T-helper 2 cell treated with Interferon-gamma antibody and Interleukin-4, amounts not matched to agents 5 μg/mL and 100 μg/mL, for 36 hours (primary cell): ENCODE measurements at regions not wholly inside any gene's neighbourhood (a gene's known extent, or its start where the extent isn't known, plus 50 kb on each side); places are given as distances from the start of the nearest gene placed in this dataset.
"Not testable (repeated sequence)": the region's sequence is repeated elsewhere in the genome, so short reads cannot be mapped to it uniquely, and the experiment has no call there.

Experiments used
- DNase-seq: peaks from one replicate; pipeline ENCODE4 v3.0.0; 2021; ENCODE audit warnings: low spot score
- H3K27ac Mint-ChIP-seq: one replicate; pipeline ENCODE4 v1.8.0; 2021; ENCODE audit warnings: mild to moderate bottlenecking, mixed read lengths
- H3K27me3 Mint-ChIP-seq: one replicate; pipeline ENCODE4 v1.8.0; 2021; ENCODE audit warnings: low read depth, mixed read lengths
- H3K36me3 Mint-ChIP-seq: one replicate; pipeline ENCODE4 v1.8.0; 2021; ENCODE audit warnings: low read depth, mixed read lengths
- H3K4me1 Mint-ChIP-seq: one replicate; pipeline ENCODE4 v1.8.0; 2021; ENCODE audit warnings: low read depth, mixed read lengths
- H3K4me3 Mint-ChIP-seq: one replicate; pipeline ENCODE4 v1.8.0; 2022; ENCODE audit warnings: mild to moderate bottlenecking, moderate library complexity, mixed read lengths
- H3K9me3 Mint-ChIP-seq: one replicate; pipeline ENCODE4 v1.8.0; 2021; ENCODE audit warnings: mixed read lengths

GRCh38 chr2:84057917-84058560 is 401.0 kb downstream of the SUCLG1 start:
- no peak for DNase-seq
- no peak overlapping the region for H3K4me3 Mint-ChIP-seq
- H3K36me3 Mint-ChIP-seq = no peaks in the 10 kb centered on the region
- H3K9me3 Mint-ChIP-seq = no peaks in the 10 kb centered on the region
- no peaks in the 10 kb centered on the region for H3K27me3 Mint-ChIP-seq
- no peaks in the 10 kb centered on the region for H3K4me1 Mint-ChIP-seq
- no peak overlapping the region for H3K27ac Mint-ChIP-seq

GRCh38 chr2:84055816-84056215 is 403.3 kb downstream of the SUCLG1 start:
- no peak for DNase-seq
- no peak overlapping the region for H3K4me3 Mint-ChIP-seq
- no peak overlapping the region for H3K27ac Mint-ChIP-seq
- no peaks in the 10 kb centered on the region for H3K36me3 Mint-ChIP-seq
- no peaks in the 10 kb centered on the region for H3K9me3 Mint-ChIP-seq
- no peaks in the 10 kb centered on the region for H3K27me3 Mint-ChIP-seq
- no peaks in the 10 kb centered on the region for H3K4me1 Mint-ChIP-seq

DNA sequence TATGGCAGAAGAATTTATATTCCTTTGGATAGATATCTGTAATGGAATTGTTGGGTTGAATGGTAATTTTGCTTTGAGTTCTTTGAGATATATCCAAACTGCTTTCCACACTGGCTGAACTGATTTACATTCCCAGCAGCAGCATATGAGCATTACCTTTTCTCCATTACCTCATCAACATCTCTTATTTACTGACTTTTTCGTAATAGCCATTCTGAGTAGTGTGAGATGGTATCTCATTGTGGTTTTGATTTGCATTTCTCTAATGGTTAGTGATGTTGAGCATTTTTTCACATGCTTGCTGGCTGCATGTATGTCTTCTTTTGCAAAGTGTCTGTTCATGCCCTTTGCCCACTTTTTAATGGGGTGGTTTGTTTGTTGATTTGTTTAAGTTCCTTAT is 404.5 kb downstream of the SUCLG1 start:
- H3K4me3 Mint-ChIP-seq, H3K9me3 Mint-ChIP-seq, H3K27ac Mint-ChIP-seq, H3K36me3 Mint-ChIP-seq, DNase-seq, H3K27me3 Mint-ChIP-seq, H3K4me1 Mint-ChIP-seq: not testable (repeated sequence)

DNA sequence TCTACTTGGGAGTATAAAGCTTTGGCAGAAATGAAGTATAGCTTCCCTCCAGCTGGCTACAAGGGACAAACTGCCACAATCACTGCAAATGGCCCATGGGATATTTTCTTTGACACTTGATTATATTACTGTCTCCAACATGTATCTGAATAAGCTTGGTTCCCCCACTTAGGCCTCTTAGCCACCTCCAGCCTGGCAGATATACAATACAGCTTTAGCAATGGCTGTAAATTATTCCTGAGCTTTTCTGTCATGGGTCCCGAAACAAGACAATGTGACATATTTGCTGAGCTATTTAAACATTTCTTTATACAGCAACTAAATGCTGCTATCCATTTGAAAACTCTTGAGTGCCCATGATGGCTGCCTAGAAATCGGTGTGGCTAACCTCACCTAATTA is 406.2 kb downstream of the SUCLG1 start:
- Mint-ChIP-seq H3K9me3 (no peaks in the 10 kb centered on the region), H3K4me1 (no peaks in the 10 kb centered on the region)
- DNase-seq = no peak

DNA sequence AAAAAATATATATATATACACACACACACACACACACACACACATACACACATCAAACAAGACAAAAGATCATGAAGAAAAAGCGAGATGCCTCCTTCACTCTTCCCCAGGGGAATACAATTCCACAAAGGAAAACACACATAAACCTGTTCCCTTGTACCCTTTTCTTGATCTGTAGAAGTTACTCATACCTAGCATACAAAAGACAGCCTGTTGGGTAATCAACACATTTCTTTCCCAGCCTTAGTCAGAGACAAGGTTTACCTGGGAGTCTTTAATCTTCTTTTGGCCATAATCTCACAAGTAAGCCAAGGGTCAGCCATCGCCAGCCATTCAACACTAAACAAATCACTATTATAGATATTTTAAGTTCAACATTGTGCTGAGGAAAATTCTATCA is 407.0 kb downstream of the SUCLG1 start:
- Mint-ChIP-seq H3K27ac (no peak overlapping the region), H3K4me3 (no peak overlapping the region), H3K4me1 (no peaks in the 10 kb centered on the region), H3K27me3 (no peaks in the 10 kb centered on the region), H3K36me3 (no peaks in the 10 kb centered on the region), H3K9me3 (no peaks in the 10 kb centered on the region)
- DNase-seq = no peak

More for the DNA sequence above, 406.2 kb downstream of the SUCLG1 start:
- Mint-ChIP-seq H3K4me3 (no peak overlapping the region), H3K27me3 (no peaks in the 10 kb centered on the region), H3K36me3 (no peaks in the 10 kb centered on the region), H3K27ac (no peak overlapping the region)

DNA sequence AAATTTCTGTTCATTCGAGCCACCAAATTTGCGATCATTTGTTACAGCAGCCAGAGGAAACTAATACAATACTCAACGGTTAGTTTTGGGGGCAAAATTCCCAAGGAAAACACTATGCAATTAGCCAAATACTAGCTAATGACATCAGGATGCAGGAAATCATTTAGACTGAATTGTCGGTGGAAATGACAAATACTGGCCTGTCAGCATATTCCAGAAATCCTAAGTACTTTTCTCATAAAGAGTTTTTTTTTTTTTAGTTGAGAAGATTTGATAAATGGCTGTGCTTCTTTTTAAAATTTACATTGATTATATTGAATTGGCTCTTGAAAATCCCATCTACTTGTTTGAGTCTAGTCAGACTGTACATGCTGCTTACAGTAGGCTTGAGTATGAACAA is 410.1 kb downstream of the SUCLG1 start:
- no peaks in the 10 kb centered on the region for H3K9me3 Mint-ChIP-seq
- DNase-seq = no peak
- no peaks in the 10 kb centered on the region for H3K4me1 Mint-ChIP-seq
- H3K4me3 Mint-ChIP-seq = no peak overlapping the region
- H3K36me3 Mint-ChIP-seq = no peaks in the 10 kb centered on the region
- H3K27ac Mint-ChIP-seq = no peak overlapping the region
- H3K27me3 Mint-ChIP-seq = peaks cover 2% of the 10 kb centered on the region

DNA sequence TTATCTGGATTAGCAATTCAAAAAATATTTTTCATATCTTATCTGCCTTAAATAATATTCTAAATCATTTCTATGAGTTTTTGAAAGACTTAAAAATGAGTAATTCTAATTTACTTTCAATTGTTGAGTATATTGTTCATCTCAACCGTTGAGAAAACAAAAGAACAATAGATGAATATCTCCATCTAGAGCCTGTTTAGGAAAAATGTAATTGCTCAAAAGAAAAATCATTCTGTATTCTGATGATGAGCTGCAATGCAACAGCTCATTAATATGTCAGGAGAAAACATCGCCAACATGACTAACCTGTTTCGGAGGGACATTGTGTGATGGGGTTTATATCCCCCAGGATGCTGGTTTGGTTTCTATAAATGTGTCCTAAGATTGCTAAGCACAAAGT is 417.6 kb downstream of the SUCLG1 start:
- DNase-seq = no peak
- Mint-ChIP-seq H3K36me3 (no peaks in the 10 kb centered on the region), H3K9me3 (no peaks in the 10 kb centered on the region), H3K4me3 (no peak overlapping the region), H3K27me3 (peaks cover 12% of the 10 kb centered on the region), H3K27ac (no peak overlapping the region), H3K4me1 (no peaks in the 10 kb centered on the region)

- Mint-ChIP-seq H3K4me1 (no peaks in the 10 kb centered on the region), H3K36me3 (no peaks in the 10 kb centered on the region), H3K27me3 (peaks cover 14% of the 10 kb centered on the region), H3K4me3 (no peak overlapping the region), H3K27ac (no peak overlapping the region), H3K9me3 (no peaks in the 10 kb centered on the region)
- no peak for DNase-seq
Observed at GRCh38 chr2:84040281-84040680, 418.8 kb downstream of the SUCLG1 start.

- peaks cover 12% of the 10 kb centered on the region for H3K27me3 Mint-ChIP-seq
- no peaks in the 10 kb centered on the region for H3K9me3 Mint-ChIP-seq
- H3K4me3 Mint-ChIP-seq = no peak overlapping the region
- no peak overlapping the region for H3K27ac Mint-ChIP-seq
- no peak for DNase-seq
- no peaks in the 10 kb centered on the region for H3K36me3 Mint-ChIP-seq
- H3K4me1 Mint-ChIP-seq = no peaks in the 10 kb centered on the region
Observed at GRCh38 chr2:84038866-84039265, 420.2 kb downstream of the SUCLG1 start.

DNA sequence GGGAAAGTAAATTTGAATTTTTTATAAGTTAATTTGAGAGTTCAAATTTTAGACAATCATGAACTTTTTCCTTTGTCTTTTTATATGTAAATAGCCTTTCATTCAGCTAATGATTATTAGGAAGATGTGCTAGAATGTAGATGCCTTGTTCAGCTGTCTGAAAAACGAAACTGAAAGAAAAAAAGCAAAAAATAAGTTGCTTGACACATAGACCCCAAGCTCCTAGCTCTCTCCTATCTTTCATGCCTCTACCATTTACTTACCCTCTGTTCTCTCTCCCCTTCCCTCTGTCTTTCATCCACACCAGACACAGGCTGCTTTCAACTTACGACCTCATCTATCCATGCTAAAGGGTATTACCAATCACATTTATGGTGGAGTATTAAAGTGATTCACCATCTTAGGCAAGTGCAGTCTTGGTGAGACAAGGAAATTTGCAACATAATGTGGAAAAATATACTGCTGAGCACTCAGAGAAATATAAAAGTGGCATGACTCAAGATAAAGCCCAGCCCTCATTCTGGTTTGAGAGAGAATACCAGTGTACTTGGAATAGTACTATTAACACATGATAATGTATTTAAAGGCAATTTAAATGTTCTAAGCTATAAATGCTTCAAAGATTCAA is 425.6 kb downstream of the SUCLG1 start:
- Mint-ChIP-seq H3K4me3 (peak overlapping the region; percentile 17), H3K9me3 (no peaks in the 10 kb centered on the region), H3K27ac (no peak overlapping the region), H3K4me1 (peaks cover 4% of the 10 kb centered on the region), H3K36me3 (no peaks in the 10 kb centered on the region), H3K27me3 (peaks cover 2% of the 10 kb centered on the region)
- no peak for DNase-seq

- Mint-ChIP-seq H3K4me1 (peaks cover 4% of the 10 kb centered on the region), H3K36me3 (no peaks in the 10 kb centered on the region), H3K27me3 (peaks cover 2% of the 10 kb centered on the region), H3K9me3 (no peaks in the 10 kb centered on the region), H3K27ac (no peak overlapping the region), H3K4me3 (no peak overlapping the region)
- no peak for DNase-seq
Observed at GRCh38 chr2:84031312-84032050, 427.6 kb downstream of the SUCLG1 start.

- H3K9me3 Mint-ChIP-seq = no peaks in the 10 kb centered on the region
- H3K36me3 Mint-ChIP-seq = no peaks in the 10 kb centered on the region
- H3K27me3 Mint-ChIP-seq = no peaks in the 10 kb centered on the region
- DNase-seq = no peak
- no peak overlapping the region for H3K4me3 Mint-ChIP-seq
- peaks cover 4% of the 10 kb centered on the region for H3K4me1 Mint-ChIP-seq
- H3K27ac Mint-ChIP-seq = no peak overlapping the region
Observed at GRCh38 chr2:84029903-84030575, 429.0 kb downstream of the SUCLG1 start.

DNA sequence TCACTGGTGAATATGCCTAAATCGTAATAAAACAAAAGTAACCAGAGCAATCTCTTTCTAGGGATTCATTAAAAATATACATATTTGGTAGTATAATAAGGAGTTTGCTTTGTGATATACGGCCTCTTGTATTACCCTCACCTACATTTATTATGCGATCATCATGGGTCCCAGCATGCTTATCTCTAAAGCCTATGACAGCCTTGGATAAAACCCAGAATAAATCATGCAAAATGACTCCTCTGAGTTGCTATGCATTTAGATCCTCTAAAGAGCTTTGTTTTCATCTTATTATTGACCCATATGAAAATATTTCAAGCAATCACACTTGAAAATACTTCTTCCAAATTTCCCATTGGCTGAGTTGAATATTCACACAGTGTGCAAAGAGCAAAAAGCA is 432.3 kb downstream of the SUCLG1 start:
- no peak overlapping the region for H3K4me3 Mint-ChIP-seq
- no peaks in the 10 kb centered on the region for H3K36me3 Mint-ChIP-seq
- no peaks in the 10 kb centered on the region for H3K27me3 Mint-ChIP-seq
- no peak for DNase-seq
- no peaks in the 10 kb centered on the region for H3K9me3 Mint-ChIP-seq
- no peak overlapping the region for H3K27ac Mint-ChIP-seq
- no peaks in the 10 kb centered on the region for H3K4me1 Mint-ChIP-seq

- no peaks in the 10 kb centered on the region for H3K9me3 Mint-ChIP-seq
- no peak overlapping the region for H3K27ac Mint-ChIP-seq
- no peaks in the 10 kb centered on the region for H3K4me1 Mint-ChIP-seq
- no peaks in the 10 kb centered on the region for H3K36me3 Mint-ChIP-seq
- DNase-seq = no peak
- H3K27me3 Mint-ChIP-seq = no peaks in the 10 kb centered on the region
- no peak overlapping the region for H3K4me3 Mint-ChIP-seq
Observed at GRCh38 chr2:84022810-84023431, 436.2 kb downstream of the SUCLG1 start.
